Spleen (tissue), 11 donors: ENCODE measurements at regions not wholly inside any gene's neighbourhood (a gene's known extent, or its start where the extent isn't known, plus 50 kb on each side); places are given as distances from the start of the nearest gene placed in this dataset.

Experiments
- DNase-seq: peaks from one replicate; pipeline ENCODE4 v3.0.0-alpha.2; 2020
- H3K27ac ChIP-seq, 8 donors: fragments of 200-600 bp; sonication (generic) in 7 of 8; 1 replicate in 4 of 8; 2 replicates in 4 of 8; pipeline versions ENCODE4 v1.5.0 to v1.8.0; 2016 to 2021; ENCODE audit warnings: inconsistent platforms in 4 of 8, mild to moderate bottlenecking in 4 of 8, moderate library complexity in 1 of 8
- H3K27me3 ChIP-seq, 7 donors: fragments of 200-600 bp; sonication (generic) in 6 of 7; replicated peaks in 1 of 7; 1 replicate in 4 of 7; 2 replicates in 3 of 7; pipeline versions ENCODE4 v1.5.0 to v1.8.0; 2016 to 2021; ENCODE audit warnings: inconsistent platforms in 3 of 7, mild to moderate bottlenecking in 1 of 7
- H3K36me3 ChIP-seq, 6 donors: fragments of 200-600 bp; sonication (generic) in 5 of 6; 1 replicate in 4 of 6; 2 replicates in 2 of 6; pipeline versions ENCODE4 v1.5.0 to v1.8.0; 2016 to 2021; ENCODE audit warnings: inconsistent platforms in 2 of 6
- H3K4me1 ChIP-seq, 6 donors: fragments of 200-600 bp; sonication (generic) in 5 of 6; 1 replicate in 3 of 6; 2 replicates in 3 of 6; pipeline versions ENCODE4 v1.5.0 to v1.8.0; 2016 to 2021; ENCODE audit warnings: inconsistent platforms in 3 of 6
- H3K4me3 ChIP-seq, 8 donors: fragments of 200-600 bp; sonication (generic) in 7 of 8; 1 replicate in 4 of 8; 2 replicates in 4 of 8; pipeline versions ENCODE4 v1.5.0 to v1.8.0; 2016 to 2021; ENCODE audit warnings: inconsistent platforms in 4 of 8, mild to moderate bottlenecking in 4 of 8, moderate library complexity in 2 of 8
- H3K9me3 ChIP-seq, 8 donors: fragments of 200-600 bp; sonication (generic) in 7 of 8; 1 replicate in 4 of 8; 2 replicates in 4 of 8; pipeline versions ENCODE4 v1.5.0 to v1.8.0; 2016 to 2021; ENCODE audit warnings: inconsistent platforms in 4 of 8
- POLR2A ChIP-seq, 3 donors: fragments of 450-650 bp; IDR thresholded peaks; one replicate each; pipeline ENCODE4 v1.5.1; 2017; ENCODE audit warnings: antibody characterized with exemption in 3 of 3, mild to moderate bottlenecking in 1 of 3
- POLR2AphosphoS5 ChIP-seq, 3 donors: sonication (generic); formaldehyde crosslinking; IDR thresholded peaks; one replicate each; pipeline ENCODE4 v1.5.1; 2017; ENCODE audit warnings: antibody characterized with exemption in 3 of 3
- WGBS, 5 donors: extraction: QIAGEN DNeasy Blood & Tissue Kit in 3 of 5; methylation state at CpG; one replicate each; pipeline versions ENCODE4 v1.1.5 to v1.1.7; 2013 to 2018; 5-methylcytosine and 5-hydroxymethylcytosine counted together
- intact Hi-C: fragments of 100-400 bp; cut with DNase I; formaldehyde crosslinking; loops from one replicate; pipeline ENCODE4 v1.15.0; 2023; ENCODE audit warnings: low total_unique reads
- TF ChIP-seq, protein P1 (sequence below), 11 experiments: fragments of 200-600 bp in 7 of 11; fragments of 450-650 bp in 4 of 11; sonication (generic) in 4 of 11; IDR thresholded peaks in 8 of 11; conservative IDR thresholded peaks in 3 of 11; 1 replicate in 7 of 11; 2 replicates in 4 of 11; pipeline versions ENCODE4 v1.4.0 to v1.8.0; 2016 to 2021; ENCODE audit warnings: antibody characterized with exemption in 11 of 11, inconsistent platforms in 4 of 11, mild to moderate bottlenecking in 1 of 11
- donor health status: healthy with polysubstance abuse.
- donor health status: DM: no; HTN: no; CAD: no; lungs with moderate emphysema.
- donor health status: DM: no; HTN: no; CAD: no.
- donor health status: Bipolar disorder and iron deficiency.
- donor health status: healthy.
- donor health status: DM: no; HTN: no; CAD: no.
- donor health status: DM: yes; HTN: yes; CAD: no.

DNA sequence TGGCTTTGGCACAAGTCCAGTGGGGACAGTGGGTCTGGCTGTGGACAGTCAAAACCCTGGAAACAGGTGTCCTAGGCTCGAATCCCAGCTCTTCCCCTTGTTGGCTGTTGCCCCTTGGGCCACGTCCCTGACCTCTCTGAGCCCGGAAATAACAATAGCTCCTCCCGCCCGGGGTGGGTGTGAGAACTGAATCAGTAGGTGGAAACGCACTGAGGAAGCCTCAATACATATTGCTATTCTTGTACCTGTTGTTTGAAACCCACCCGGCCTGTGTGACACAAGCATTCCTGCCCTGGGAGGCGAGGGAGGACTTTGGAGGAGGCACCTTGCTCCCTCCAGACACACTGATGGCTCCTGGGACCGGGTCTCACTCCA is 134.1 kb downstream of the OLFM1 start:
- Histone ChIP-seq H3K36me3 (no peaks in the 10 kb centered on the region), H3K27ac (no peak overlapping the region), H3K4me3 (no peak overlapping the region), H3K4me1 (peaks cover 0 to 5% (median 0%) of the 10 kb centered on the region in 6 donors), H3K9me3 (no peaks in the 10 kb centered on the region), H3K27me3 (peaks cover 0 to 73% (median 16%) of the 10 kb centered on the region in 7 donors)
- TF ChIP-seq POLR2A (IDR thresholded peaks at IDR 0.05) (no peak), POLR2AphosphoS5 (IDR thresholded peaks at IDR 0.05) (no peak)
- TF ChIP-seq, protein P1, sequence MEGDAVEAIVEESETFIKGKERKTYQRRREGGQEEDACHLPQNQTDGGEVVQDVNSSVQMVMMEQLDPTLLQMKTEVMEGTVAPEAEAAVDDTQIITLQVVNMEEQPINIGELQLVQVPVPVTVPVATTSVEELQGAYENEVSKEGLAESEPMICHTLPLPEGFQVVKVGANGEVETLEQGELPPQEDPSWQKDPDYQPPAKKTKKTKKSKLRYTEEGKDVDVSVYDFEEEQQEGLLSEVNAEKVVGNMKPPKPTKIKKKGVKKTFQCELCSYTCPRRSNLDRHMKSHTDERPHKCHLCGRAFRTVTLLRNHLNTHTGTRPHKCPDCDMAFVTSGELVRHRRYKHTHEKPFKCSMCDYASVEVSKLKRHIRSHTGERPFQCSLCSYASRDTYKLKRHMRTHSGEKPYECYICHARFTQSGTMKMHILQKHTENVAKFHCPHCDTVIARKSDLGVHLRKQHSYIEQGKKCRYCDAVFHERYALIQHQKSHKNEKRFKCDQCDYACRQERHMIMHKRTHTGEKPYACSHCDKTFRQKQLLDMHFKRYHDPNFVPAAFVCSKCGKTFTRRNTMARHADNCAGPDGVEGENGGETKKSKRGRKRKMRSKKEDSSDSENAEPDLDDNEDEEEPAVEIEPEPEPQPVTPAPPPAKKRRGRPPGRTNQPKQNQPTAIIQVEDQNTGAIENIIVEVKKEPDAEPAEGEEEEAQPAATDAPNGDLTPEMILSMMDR (IDR thresholded peaks at IDR 0.05 in 8 of 11, conservative IDR thresholded peaks at IDR 0.05 in 3 of 11) = no peak
- no peak for DNase-seq
- intact Hi-C loops = no loop called here
- WGBS, 5 donors = 62 to 79% (median 68%) methylated on average over 7 to 9 of the region's 9 CpGs

DNA sequence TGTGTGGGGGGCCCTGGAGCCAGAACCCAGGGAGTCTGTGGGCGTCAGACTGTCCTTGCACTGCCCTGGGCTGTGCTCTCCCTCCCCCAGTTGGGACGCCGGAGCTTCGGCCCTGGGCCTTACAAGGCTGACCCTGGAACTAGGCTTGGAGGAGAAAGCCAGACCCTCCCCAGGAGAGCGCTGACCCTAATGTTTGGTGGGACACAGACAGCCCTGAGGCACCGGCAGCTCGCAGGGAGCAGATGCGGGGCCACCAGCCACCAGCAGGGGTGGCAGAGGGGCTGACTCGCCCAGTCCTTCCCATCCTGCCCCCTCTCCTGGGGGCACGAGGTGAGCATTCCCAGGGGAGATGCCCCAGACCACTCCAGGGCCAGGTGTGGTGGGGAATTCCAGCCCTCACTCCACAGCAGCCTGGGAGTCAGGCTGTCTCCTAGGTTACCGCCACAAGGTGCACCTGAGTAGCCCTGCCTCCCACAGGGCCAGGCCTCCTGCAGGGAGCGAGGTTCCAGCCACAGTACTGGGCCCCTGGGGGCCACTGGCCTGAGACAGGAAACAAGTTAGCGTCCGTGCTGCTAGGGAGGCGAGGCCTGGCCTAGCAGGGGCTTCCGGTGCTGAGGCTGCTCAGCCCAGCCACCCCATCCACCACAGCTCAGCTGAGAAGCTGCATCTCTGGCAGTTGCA is 134.6 kb downstream of the OLFM1 start:
- Histone ChIP-seq H3K4me1 (peaks cover 0 to 5% (median 0%) of the 10 kb centered on the region in 6 donors), H3K27ac (no peak overlapping the region), H3K36me3 (no peaks in the 10 kb centered on the region), H3K4me3 (no peak overlapping the region), H3K9me3 (no peaks in the 10 kb centered on the region), H3K27me3 (peaks cover 0 to 72% (median 16%) of the 10 kb centered on the region in 7 donors)
- intact Hi-C loops = no loop called here
- DNase-seq = peak; percentile 46
- no peak for TF ChIP-seq POLR2A (IDR thresholded peaks at IDR 0.05)
- TF ChIP-seq POLR2AphosphoS5 (IDR thresholded peaks at IDR 0.05) = no peak
- TF ChIP-seq, protein P1 (IDR thresholded peaks at IDR 0.05 in 8 of 11, conservative IDR thresholded peaks at IDR 0.05 in 3 of 11) = no peak
- WGBS, 5 donors = 22 to 69% (median 55%) methylated on average over 4 to 16 of the region's 16 CpGs

DNA sequence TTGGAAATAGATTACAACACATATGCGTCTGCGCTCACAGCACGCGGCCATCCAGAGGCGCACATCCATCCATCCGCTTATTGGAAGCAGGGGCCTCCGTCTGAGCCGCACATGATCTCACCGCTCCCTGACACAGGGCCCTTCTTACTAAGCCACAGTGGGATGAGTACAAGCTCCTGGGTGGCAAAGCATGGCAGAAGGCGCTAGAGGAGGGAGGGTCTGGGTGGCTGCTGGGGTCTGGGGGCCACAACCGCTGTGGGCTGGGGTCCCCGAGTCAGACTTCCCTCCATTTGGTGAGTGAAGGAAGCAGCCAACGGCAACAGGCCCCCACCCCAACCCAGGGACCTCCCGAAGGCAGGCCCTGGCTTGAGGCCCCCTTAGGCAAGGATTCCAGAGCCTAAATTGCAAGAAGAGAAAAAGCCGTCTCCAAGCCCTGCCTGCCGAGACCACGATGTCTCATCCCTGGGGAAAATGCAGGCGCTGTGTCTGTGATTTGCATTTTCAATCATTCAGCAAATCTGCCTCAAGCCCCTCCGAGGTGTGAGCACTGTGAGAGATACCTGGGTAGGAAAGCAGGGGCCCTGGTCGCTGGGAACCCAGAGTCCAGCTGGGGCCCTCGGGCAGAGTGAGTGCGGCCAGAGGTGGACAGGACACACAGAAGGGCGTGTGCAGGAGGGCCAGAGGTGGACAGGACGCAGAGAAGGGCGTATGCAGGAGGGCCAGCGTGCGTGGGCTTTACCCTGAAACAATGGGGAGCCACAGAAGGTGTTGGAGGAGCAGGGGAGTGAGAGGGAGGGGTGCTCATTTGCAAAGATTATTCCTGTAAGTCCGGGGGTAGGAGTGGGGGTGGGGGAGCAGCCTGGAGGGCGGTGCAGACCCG is 135.7 kb downstream of the OLFM1 start:
- peaks cover 0 to 5% (median 0%) of the 10 kb centered on the region in 6 donors for H3K4me1 ChIP-seq
- no peaks in the 10 kb centered on the region for H3K36me3 ChIP-seq
- WGBS, 5 donors = 77 to 88% (median 82%) methylated on average over 30 of the region's 30 CpGs
- peaks cover 0 to 72% (median 9%) of the 10 kb centered on the region in 7 donors for H3K27me3 ChIP-seq
- H3K9me3 ChIP-seq = no peaks in the 10 kb centered on the region
- intact Hi-C loops = no loop called here
- no peak overlapping the region for H3K4me3 ChIP-seq
- DNase-seq = peak; percentile 46
- no peak for TF ChIP-seq POLR2AphosphoS5 (IDR thresholded peaks at IDR 0.05)
- TF ChIP-seq POLR2A (IDR thresholded peaks at IDR 0.05) = no peak
- TF ChIP-seq, protein P1 (IDR thresholded peaks at IDR 0.05 in 8 of 11, conservative IDR thresholded peaks at IDR 0.05 in 3 of 11) = no peak
- no peak overlapping the region for H3K27ac ChIP-seq

DNA sequence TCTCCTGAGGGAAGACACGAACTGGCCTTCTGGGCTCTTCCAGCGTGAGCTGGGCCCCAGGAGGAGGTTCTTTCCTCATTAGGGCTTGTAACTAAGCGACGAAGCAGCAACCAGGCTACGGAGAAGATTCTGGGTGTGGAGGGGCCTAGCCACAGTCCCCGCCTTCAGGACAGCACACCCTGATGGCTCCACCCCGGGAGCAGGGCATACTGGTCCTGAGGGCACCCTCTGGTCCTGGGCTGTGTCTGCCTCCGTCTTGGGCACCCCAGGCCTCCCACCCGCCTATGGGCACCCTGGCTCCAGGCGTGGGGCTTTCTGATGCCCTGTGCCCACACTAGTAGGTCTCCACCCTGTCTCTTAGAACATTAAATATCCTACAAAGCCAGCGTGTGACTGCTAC is 136.4 kb downstream of the OLFM1 start:
- TF ChIP-seq POLR2A (IDR thresholded peaks at IDR 0.05) (no peak), POLR2AphosphoS5 (IDR thresholded peaks at IDR 0.05) (no peak)
- TF ChIP-seq, protein P1 (IDR thresholded peaks at IDR 0.05 in 8 of 11, conservative IDR thresholded peaks at IDR 0.05 in 3 of 11) = no peak
- no peaks in the 10 kb centered on the region for H3K36me3 ChIP-seq
- H3K4me3 ChIP-seq = no peak overlapping the region
- intact Hi-C loops = no loop called here
- 78 to 87% (median 83%) methylated on average over 10 to 11 of the region's 11 CpGs for WGBS, 5 donors
- H3K27me3 ChIP-seq = peaks cover 0 to 72% (median 2%) of the 10 kb centered on the region in 7 donors
- H3K4me1 ChIP-seq = no peaks in the 10 kb centered on the region
- no peak overlapping the region for H3K27ac ChIP-seq
- no peak for DNase-seq
- no peaks in the 10 kb centered on the region for H3K9me3 ChIP-seq
